A549 (cell line): ENCODE measurements at regions not wholly inside any gene's neighbourhood (a gene's known extent, or its start where the extent isn't known, plus 50 kb on each side); places are given as distances from the start of the nearest gene placed in this dataset.

Source experiments
- ATAC-seq, 2 experiments: fragments of 200-7000 bp in 1 of 2; fragments of >200 bp in 1 of 2; cut with Nextera tagmentation in 1 of 2; cut with Tn5 transposase in 1 of 2; 3 replicates each; pipeline versions ENCODE4 v1.8.0 to v1.9.1; 2018 to 2020; ENCODE audit warnings: mild to moderate bottlenecking in 1 of 2, moderate library complexity in 1 of 2
- CTCF ChIA-PET: fragments of 300-600 bp; sonication (Branson Sonifier 250); formaldehyde crosslinking; extraction: SDS; loops from one replicate; lab custom pipeline; 2021; ENCODE audit warnings: antibody characterized with exemption, inconsistent platforms; lab: Yijun Ruan, JAX
- POLR2A ChIA-PET: fragments of 350-600 bp; formaldehyde crosslinking; extraction: SDS; loops from one replicate; lab custom pipeline; 2021; ENCODE audit warnings: antibody characterized with exemption, inconsistent platforms; lab: Yijun Ruan, JAX
- DNase-seq, 2 experiments: peaks; one replicate each; pipeline versions ENCODE4 v3.0.0 to v3.0.0-alpha.2; 2011 to 2016; ENCODE audit warnings: low read depth in 1 of 2, low spot score in 1 of 2
- FAIRE-seq: peaks from 2 replicates; lab custom pipeline; 2011; peaks lifted over from hg19 to GRCh38; lab: Jason Lieb, UNC
- H3K27ac ChIP-seq, 2 experiments: fragments of >200 bp; sonication (Bioruptor Twin); formaldehyde crosslinking; 3 replicates each; pipeline ENCODE4 v1.5.1; 2016 to 2017
- H3K4me1 ChIP-seq: fragments of >200 bp; sonication (Bioruptor Twin); formaldehyde crosslinking; 3 replicates; pipeline ENCODE4 v1.6.1; 2016
- H3K4me2 ChIP-seq: fragments of >200 bp; sonication (Bioruptor Twin); formaldehyde crosslinking; 3 replicates; pipeline ENCODE4 v1.6.1; 2016
- H3K4me3 ChIP-seq: fragments of >200 bp; sonication (Bioruptor Twin); formaldehyde crosslinking; 3 replicates; pipeline ENCODE4 v1.5.1; 2016
- H3K9me3 ChIP-seq: fragments of >200 bp; sonication (Bioruptor Twin); formaldehyde crosslinking; 3 replicates; pipeline ENCODE4 v1.6.1; 2016
- BCL3 ChIP-seq: fragments of >200 bp; sonication (Bioruptor Twin); formaldehyde crosslinking; IDR thresholded peaks from 3 replicates; pipeline ENCODE4 v1.6.1; 2016
- BHLHE40 ChIP-seq: IDR thresholded peaks from 2 replicates; pipeline ENCODE4 v1.6.1; 2012; ENCODE audit warnings: low read depth, low read length, inconsistent platforms
- CTCF ChIP-seq: fragments of >200 bp; sonication (Bioruptor Twin); formaldehyde crosslinking; IDR thresholded peaks from 3 replicates; pipeline ENCODE4 v1.5.1; 2016
- ESRRA ChIP-seq: fragments of 150-350 bp; IDR thresholded peaks from 2 replicates; pipeline ENCODE4 v1.6.1; 2014; ENCODE audit warnings: mild to moderate bottlenecking, low read length, borderline replicate concordance
- FOSL2 ChIP-seq, 2 experiments: fragments of 450-650 bp in 1 of 2; fragments of >200 bp in 1 of 2; sonication (Bioruptor Twin) in 1 of 2; formaldehyde crosslinking; IDR thresholded peaks; 2 replicates each; pipeline versions ENCODE4 v1.5.0 to v1.6.1; 2016 to 2020; ENCODE audit warnings: mild to moderate bottlenecking in 1 of 2, moderate library complexity in 1 of 2
- FOXS1 ChIP-seq: fragments of 250-450 bp; sonication (Bioruptor Pico); IDR thresholded peaks from 2 replicates; pipeline ENCODE4 v1.5.0; 2020; ENCODE audit warnings: mild to moderate bottlenecking, moderate library complexity
- HDAC2 ChIP-seq: fragments of 200-600 bp; sonication (generic); IDR thresholded peaks from 2 replicates; pipeline ENCODE4 v1.6.1; 2016
- HOXA7 ChIP-seq: fragments of 250-450 bp; sonication (Bioruptor Pico); IDR thresholded peaks from 2 replicates; pipeline ENCODE4 v1.5.0; 2020; ENCODE audit warnings: mild to moderate bottlenecking, moderate library complexity
- KDM1A ChIP-seq: fragments of 200-600 bp; sonication (generic); IDR thresholded peaks from 2 replicates; pipeline ENCODE4 v1.6.1; 2016; ENCODE audit warnings: low read depth, mild to moderate bottlenecking
- KDM5A ChIP-seq: fragments of 200-600 bp; sonication (generic); IDR thresholded peaks from 2 replicates; pipeline ENCODE4 v1.6.1; 2016; ENCODE audit warnings: antibody characterized with exemption, mild to moderate bottlenecking
- NPAS2 ChIP-seq: fragments of 250-450 bp; sonication (Bioruptor Pico); IDR thresholded peaks from 2 replicates; pipeline ENCODE4 v1.8.0; 2022; ENCODE audit warnings: mild to moderate bottlenecking, moderate library complexity, borderline replicate concordance
- POLR2A ChIP-seq: IDR thresholded peaks from 2 replicates; pipeline ENCODE4 v1.6.1; 2012; ENCODE audit warnings: mild to moderate bottlenecking, low read length
- REST ChIP-seq: fragments of 200-600 bp; sonication (generic); IDR thresholded peaks from 2 replicates; pipeline ENCODE4 v1.6.1; 2016; ENCODE audit warnings: antibody characterized with exemption, mild to moderate bottlenecking, moderate library complexity
- ZFP36 ChIP-seq: fragments of 450-650 bp; IDR thresholded peaks from 2 replicates; pipeline ENCODE4 v1.6.1; 2014; ENCODE audit warnings: borderline replicate concordance; ENCODE audit not compliant: partially characterized antibody
- ZSCAN20 ChIP-seq: fragments of 250-450 bp; sonication (Bioruptor Pico); IDR thresholded peaks from 2 replicates; pipeline ENCODE4 v1.8.0; 2022; ENCODE audit warnings: mild to moderate bottlenecking, moderate library complexity
- WGBS: methylation state at CpG from one replicate; pipeline ENCODE4 v1.1.6; 2017; ENCODE audit errors: missing lambda C conversion rate; 5-methylcytosine and 5-hydroxymethylcytosine counted together
- TF ChIP-seq, protein P1 (sequence below): fragments of 250-450 bp; sonication (Bioruptor Pico); IDR thresholded peaks from 2 replicates; pipeline ENCODE4 v1.5.0; 2021; ENCODE audit warnings: mild to moderate bottlenecking, moderate library complexity, borderline replicate concordance

GRCh38 chr1:199857516-199857915 lies 170.0 kb upstream of the NR5A2 start (continued):
- TF ChIP-seq REST: no peak
- no peak for TF ChIP-seq FOSL2 (IDR thresholded peaks at IDR 0.05)
- no peak for TF ChIP-seq FOSL2 (CRISPR knock-in tag; IDR thresholded peaks at IDR 0.05)
- TF ChIP-seq HOXA7 (CRISPR knock-in tag): no peak

GRCh38 chr1:199858171-199858570 lies 169.3 kb upstream of the NR5A2 start:
- CTCF ChIA-PET: interaction anchor here (0.6 kb wide), 1 partner anchor 65 kb away, joined by 3 read pairs; no protein-coding TSS in a partner anchor
- POLR2A ChIA-PET: no interaction called here
- H3K4me1 ChIP-seq: peaks cover 44% of the 10 kb centered on the region
- TF ChIP-seq KDM1A (no peak), ZFP36 (no peak), BCL3 (no peak), REST (no peak), POLR2A (no peak), FOXS1 (no peak), KDM5A (no peak), ZSCAN20 (CRISPR knock-in tag) (no peak), CTCF (no peak), ESRRA (no peak), BHLHE40 (no peak), NPAS2 (CRISPR knock-in tag) (no peak), HDAC2 (no peak)
- TF ChIP-seq, protein P1, sequence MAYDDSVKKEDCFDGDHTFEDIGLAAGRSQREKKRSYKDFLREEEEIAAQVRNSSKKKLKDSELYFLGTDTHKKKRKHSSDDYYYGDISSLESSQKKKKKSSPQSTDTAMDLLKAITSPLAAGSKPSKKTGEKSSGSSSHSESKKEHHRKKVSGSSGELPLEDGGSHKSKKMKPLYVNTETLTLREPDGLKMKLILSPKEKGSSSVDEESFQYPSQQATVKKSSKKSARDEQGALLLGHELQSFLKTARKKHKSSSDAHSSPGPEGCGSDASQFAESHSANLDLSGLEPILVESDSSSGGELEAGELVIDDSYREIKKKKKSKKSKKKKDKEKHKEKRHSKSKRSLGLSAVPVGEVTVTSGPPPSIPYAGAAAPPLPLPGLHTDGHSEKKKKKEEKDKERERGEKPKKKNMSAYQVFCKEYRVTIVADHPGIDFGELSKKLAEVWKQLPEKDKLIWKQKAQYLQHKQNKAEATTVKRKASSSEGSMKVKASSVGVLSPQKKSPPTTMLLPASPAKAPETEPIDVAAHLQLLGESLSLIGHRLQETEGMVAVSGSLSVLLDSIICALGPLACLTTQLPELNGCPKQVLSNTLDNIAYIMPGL (CRISPR knock-in tag): no peak
- ATAC-seq: no peak
- 79% methylated on average over 4 of the region's 4 CpGs for WGBS
- H3K27ac ChIP-seq: peak overlapping the region; percentile 42 to 72; a peak in 4 of 6 replicates
- H3K4me2 ChIP-seq: no peak overlapping the region
- H3K4me3 ChIP-seq: no peak overlapping the region
- DNase-seq: no peak
- H3K9me3 ChIP-seq: no peaks in the 10 kb centered on the region
- no peak for FAIRE-seq
